GM12865 (cell line): ENCODE measurements at regions not wholly inside any gene's neighbourhood (a gene's known extent, or its start where the extent isn't known, plus 50 kb on each side); places are given as distances from the start of the nearest gene placed in this dataset.

Source experiments
- DNase-seq: peaks from one replicate; pipeline ENCODE4 v3.0.0; 2010; ENCODE audit warnings: low read depth
- H3K4me3 ChIP-seq: 2 replicates; pipeline ENCODE4 v1.5.1; 2011; ENCODE audit warnings: mild to moderate bottlenecking, low read depth, low read length, control low read depth
- CTCF ChIP-seq: IDR thresholded peaks from 2 replicates; pipeline ENCODE4 v1.5.1; 2011; ENCODE audit warnings: low read length, control low read depth, low read depth, inconsistent platforms; ENCODE audit not compliant: insufficient read depth; ENCODE audit errors: missing control alignments

- no peak for TF ChIP-seq CTCF
- no peak for DNase-seq
- H3K4me3 ChIP-seq = no peak overlapping the region
Observed at GRCh38 chr5:147997486-147997885, 66.3 kb upstream of the SPINK5 start.

GRCh38 chr5:147996379-147996778 lies 67.4 kb upstream of the SPINK5 start:
- no peak overlapping the region for H3K4me3 ChIP-seq
- no peak for DNase-seq
- TF ChIP-seq CTCF = no peak

GRCh38 chr5:147995846-147996245 lies 67.9 kb upstream of the SPINK5 start:
- no peak for DNase-seq
- H3K4me3 ChIP-seq = no peak overlapping the region
- no peak for TF ChIP-seq CTCF

GRCh38 chr5:147989994-147990393 lies 73.8 kb upstream of the SPINK5 start:
- no peak for TF ChIP-seq CTCF
- no peak overlapping the region for H3K4me3 ChIP-seq

GRCh38 chr5:147989239-147989638 lies 74.5 kb upstream of the SPINK5 start:
- H3K4me3 ChIP-seq = no peak overlapping the region
- no peak for DNase-seq
- TF ChIP-seq CTCF = no peak

More at GRCh38 chr5:147989994-147990393, 73.8 kb upstream of the SPINK5 start:
- no peak for DNase-seq

GRCh38 chr5:147986134-147986757 lies 77.5 kb upstream of the SPINK5 start:
- DNase-seq = no peak
- no peak overlapping the region for H3K4me3 ChIP-seq
- no peak for TF ChIP-seq CTCF

GRCh38 chr5:147985608-147986007 lies 78.2 kb upstream of the SPINK5 start:
- TF ChIP-seq CTCF = no peak
- DNase-seq = no peak
- H3K4me3 ChIP-seq = no peak overlapping the region
